Testis (tissue), 2 donors: ENCODE measurements at regions not wholly inside any gene's neighbourhood (a gene's known extent, or its start where the extent isn't known, plus 50 kb on each side); places are given as distances from the start of the nearest gene placed in this dataset.
A peak's percentile ranks its signal among the peaks of the same experiment; 100 is the strongest.

Source experiments
- DNase-seq: peaks from one replicate; pipeline ENCODE4 v3.0.0-alpha.2; 2019
- H3K27ac ChIP-seq, 2 donors: fragments of 200-600 bp; sonication (generic); one replicate each; pipeline ENCODE4 v1.5.1; 2019
- H3K27me3 ChIP-seq: fragments of 200-600 bp; sonication (generic); one replicate; pipeline ENCODE4 v1.5.1; 2019
- H3K36me3 ChIP-seq: fragments of 200-600 bp; sonication (generic); one replicate; pipeline ENCODE4 v1.5.1; 2017; ENCODE audit warnings: low read depth; ENCODE audit errors: missing control alignments
- H3K4me1 ChIP-seq: fragments of 200-600 bp; sonication (generic); one replicate; pipeline ENCODE4 v1.5.1; 2019
- H3K4me3 ChIP-seq, 2 donors: fragments of 200-600 bp; sonication (generic); one replicate each; pipeline ENCODE4 v1.5.1; 2017 to 2019
- H3K9me3 ChIP-seq: fragments of 200-600 bp; sonication (generic); one replicate; pipeline ENCODE4 v1.5.1; 2017
- POLR2A ChIP-seq: fragments of 450-650 bp; IDR thresholded peaks from one replicate; pipeline ENCODE4 v1.6.1; 2017; ENCODE audit warnings: antibody characterized with exemption, mild to moderate bottlenecking, moderate library complexity
- WGBS, 2 donors: methylation state at CpG; one replicate each; pipeline ENCODE4 v1.1.5; 2018; 5-methylcytosine and 5-hydroxymethylcytosine counted together
- intact Hi-C: fragments of 100-400 bp; cut with DNase I; formaldehyde crosslinking; loops from one replicate; pipeline ENCODE4 v1.15.1; 2023; ENCODE audit warnings: low total_unique reads
- TF ChIP-seq, protein P1 (sequence below), 3 experiments: fragments of 450-650 bp in 2 of 3; fragments of 200-600 bp in 1 of 3; sonication (generic) in 1 of 3; IDR thresholded peaks; one replicate each; pipeline ENCODE4 v1.5.1; 2016 to 2019; ENCODE audit warnings: antibody characterized with exemption in 3 of 3, mild to moderate bottlenecking in 2 of 3, moderate library complexity in 1 of 3

DNA sequence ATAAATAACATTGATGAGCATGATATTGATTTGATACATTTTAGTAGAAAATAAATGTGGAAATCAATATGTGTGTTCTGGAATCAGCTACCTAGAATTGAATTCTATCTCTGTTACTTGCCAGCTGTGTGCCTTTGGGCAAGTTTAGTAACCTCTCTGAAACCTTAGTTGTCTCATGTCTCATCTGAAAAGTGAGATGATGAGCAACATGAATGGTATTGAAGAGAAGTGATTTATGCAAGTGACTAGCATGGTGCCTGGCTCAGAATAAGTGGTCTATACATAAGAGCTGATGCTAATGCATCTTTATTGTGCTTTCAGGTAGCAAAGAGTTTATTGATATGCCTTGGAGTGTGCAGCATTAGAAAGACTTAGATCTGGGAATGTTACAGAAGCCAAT is 383.3 kb downstream of the PRDM2 start:
- TF ChIP-seq POLR2A: no peak
- TF ChIP-seq, protein P1, sequence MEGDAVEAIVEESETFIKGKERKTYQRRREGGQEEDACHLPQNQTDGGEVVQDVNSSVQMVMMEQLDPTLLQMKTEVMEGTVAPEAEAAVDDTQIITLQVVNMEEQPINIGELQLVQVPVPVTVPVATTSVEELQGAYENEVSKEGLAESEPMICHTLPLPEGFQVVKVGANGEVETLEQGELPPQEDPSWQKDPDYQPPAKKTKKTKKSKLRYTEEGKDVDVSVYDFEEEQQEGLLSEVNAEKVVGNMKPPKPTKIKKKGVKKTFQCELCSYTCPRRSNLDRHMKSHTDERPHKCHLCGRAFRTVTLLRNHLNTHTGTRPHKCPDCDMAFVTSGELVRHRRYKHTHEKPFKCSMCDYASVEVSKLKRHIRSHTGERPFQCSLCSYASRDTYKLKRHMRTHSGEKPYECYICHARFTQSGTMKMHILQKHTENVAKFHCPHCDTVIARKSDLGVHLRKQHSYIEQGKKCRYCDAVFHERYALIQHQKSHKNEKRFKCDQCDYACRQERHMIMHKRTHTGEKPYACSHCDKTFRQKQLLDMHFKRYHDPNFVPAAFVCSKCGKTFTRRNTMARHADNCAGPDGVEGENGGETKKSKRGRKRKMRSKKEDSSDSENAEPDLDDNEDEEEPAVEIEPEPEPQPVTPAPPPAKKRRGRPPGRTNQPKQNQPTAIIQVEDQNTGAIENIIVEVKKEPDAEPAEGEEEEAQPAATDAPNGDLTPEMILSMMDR (IDR thresholded peaks at IDR 0.05): no peak

DNA sequence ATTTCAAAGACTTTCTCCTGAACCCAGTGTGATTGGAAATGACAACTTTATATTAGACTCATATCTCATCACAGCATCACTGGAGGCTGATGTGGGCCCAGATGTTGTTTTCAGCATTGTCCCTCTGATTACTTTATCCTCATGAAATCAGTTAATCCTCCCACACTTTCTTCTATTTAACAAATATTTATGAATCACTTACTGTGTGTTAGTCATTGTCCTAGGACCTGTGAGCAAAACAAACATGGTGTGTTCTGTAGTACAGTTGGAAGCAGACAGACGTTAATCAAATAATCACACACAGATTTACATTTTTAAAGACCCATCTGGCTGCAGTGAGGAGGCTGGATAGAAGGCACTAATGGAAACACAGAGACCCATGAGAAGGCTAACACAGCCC is 383.7 kb downstream of the PRDM2 start:
- Histone ChIP-seq H3K36me3 (no peaks in the 10 kb centered on the region), H3K4me1 (no peaks in the 10 kb centered on the region), H3K27me3 (no peaks in the 10 kb centered on the region), H3K9me3 (no peaks in the 10 kb centered on the region), H3K27ac (no peak overlapping the region), H3K4me3 (no peak overlapping the region)
- 67 to 71% methylated on average over 1 of the region's 1 CpG for WGBS, 2 donors
- intact Hi-C loops: no loop called here
- no peak for DNase-seq
- TF ChIP-seq, protein P1 (IDR thresholded peaks at IDR 0.05): no peak
- TF ChIP-seq POLR2A: no peak

More for the DNA sequence above, 383.3 kb downstream of the PRDM2 start:
- no peaks in the 10 kb centered on the region for H3K27me3 ChIP-seq
- no peaks in the 10 kb centered on the region for H3K4me1 ChIP-seq
- intact Hi-C loops: no loop called here
- no peak for DNase-seq
- no peak overlapping the region for H3K27ac ChIP-seq
- H3K36me3 ChIP-seq: no peaks in the 10 kb centered on the region
- H3K4me3 ChIP-seq: no peak overlapping the region
- H3K9me3 ChIP-seq: no peaks in the 10 kb centered on the region

DNA sequence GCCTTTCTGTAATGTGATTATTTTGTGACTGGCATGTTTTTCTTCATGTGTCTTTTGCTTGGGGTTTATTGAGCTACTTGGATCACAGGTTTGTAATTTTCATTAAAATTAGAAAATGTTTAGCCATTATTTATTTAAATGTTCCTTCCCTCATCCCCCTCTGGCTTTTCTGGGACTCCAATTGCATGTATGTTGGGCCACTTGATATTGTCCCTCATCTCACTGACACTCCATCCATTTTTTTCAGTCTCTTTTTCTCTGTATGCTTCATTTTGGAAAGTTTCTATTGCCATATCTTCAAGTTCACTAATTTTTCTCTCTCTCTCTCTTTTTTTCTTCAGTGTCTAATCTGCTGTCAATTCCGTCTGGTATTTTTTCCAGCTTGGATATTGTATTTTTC is 390.1 kb downstream of the PRDM2 start:
- intact Hi-C loops: no loop called here
- no peak overlapping the region for H3K4me3 ChIP-seq
- H3K27ac ChIP-seq: no peak overlapping the region
- H3K9me3 ChIP-seq: no peaks in the 10 kb centered on the region
- H3K4me1 ChIP-seq: no peaks in the 10 kb centered on the region
- H3K36me3 ChIP-seq: no peaks in the 10 kb centered on the region
- no peak for DNase-seq
- WGBS, 2 donors: 88 to 97% methylated on average over 1 of the region's 1 CpG
- no peaks in the 10 kb centered on the region for H3K27me3 ChIP-seq
- TF ChIP-seq, protein P1 (IDR thresholded peaks at IDR 0.05): no peak
- TF ChIP-seq POLR2A: no peak

DNA sequence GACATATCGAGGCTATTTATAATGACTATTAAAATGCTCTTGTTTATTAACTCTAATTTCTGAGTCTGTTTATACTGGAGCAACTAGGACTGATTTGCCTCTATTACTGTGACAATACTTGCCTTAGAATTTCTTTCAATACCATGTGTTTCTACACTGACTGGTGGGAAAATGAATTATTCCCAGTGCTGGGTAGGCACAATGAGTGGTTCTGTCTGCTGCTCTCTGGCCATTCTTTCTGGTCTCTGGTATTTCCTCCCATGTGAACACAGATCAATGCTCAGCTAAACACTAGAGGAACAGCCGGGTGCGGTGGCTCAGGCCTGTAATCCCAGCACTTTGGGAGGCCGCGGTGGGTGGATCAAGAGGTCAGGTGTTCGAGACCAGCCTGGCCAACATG is 390.5 kb downstream of the PRDM2 start:
- intact Hi-C loops: no loop called here
- Histone ChIP-seq H3K27ac (no peak overlapping the region), H3K36me3 (no peaks in the 10 kb centered on the region), H3K9me3 (no peaks in the 10 kb centered on the region), H3K4me1 (no peaks in the 10 kb centered on the region), H3K4me3 (no peak overlapping the region), H3K27me3 (no peaks in the 10 kb centered on the region)
- WGBS, 2 donors: 87 to 96% methylated on average over 6 of the region's 6 CpGs
- TF ChIP-seq, protein P1 (IDR thresholded peaks at IDR 0.05): no peak
- no peak for TF ChIP-seq POLR2A
- no peak for DNase-seq

DNA sequence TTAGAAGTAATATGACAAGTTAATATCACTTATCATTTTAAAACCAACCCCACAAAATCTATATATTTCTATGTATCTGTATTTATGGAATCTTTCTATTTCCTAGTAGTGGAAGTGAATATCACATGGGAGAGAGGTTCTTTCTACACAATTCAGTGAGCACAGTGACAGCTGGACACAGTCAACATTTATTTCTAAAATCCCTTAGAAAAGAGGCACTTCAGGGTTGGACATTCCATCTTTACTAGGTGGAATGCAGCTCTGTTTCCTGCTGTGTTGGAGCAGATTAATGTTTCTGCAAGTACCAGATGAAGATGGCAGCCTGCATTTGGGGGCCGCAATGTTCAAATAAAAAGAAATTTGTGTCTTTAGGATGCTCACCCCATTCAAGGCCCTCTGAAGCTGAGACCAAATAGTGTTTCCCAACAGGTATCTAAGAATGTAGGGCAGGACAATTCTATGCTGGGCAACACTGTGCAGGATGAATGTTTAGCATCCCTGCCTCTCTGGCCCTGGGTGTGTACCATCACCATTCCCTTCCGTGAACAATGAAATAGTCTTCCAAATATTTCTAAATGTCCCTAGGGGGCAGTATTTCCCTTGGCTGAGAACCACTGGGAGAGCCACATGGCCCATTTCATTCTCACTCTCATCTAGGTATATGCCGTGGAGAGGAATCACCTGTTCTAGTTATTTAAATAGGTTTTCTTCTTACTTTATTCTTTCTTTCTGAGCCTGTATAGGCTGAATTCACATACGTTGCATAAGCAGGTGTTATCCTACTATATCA is 394.8 kb downstream of the PRDM2 start:
- no peak for TF ChIP-seq POLR2A
- TF ChIP-seq, protein P1 (IDR thresholded peaks at IDR 0.05): peak in 2 of 3 experiments; percentile 23 to 33
- H3K27me3 ChIP-seq: no peaks in the 10 kb centered on the region
- no peaks in the 10 kb centered on the region for H3K9me3 ChIP-seq
- intact Hi-C loops: no loop called here
- WGBS, 2 donors: 75 to 79% methylated on average over 4 of the region's 4 CpGs
- no peaks in the 10 kb centered on the region for H3K36me3 ChIP-seq
- H3K4me1 ChIP-seq: no peaks in the 10 kb centered on the region
- H3K4me3 ChIP-seq: no peak overlapping the region
- no peak for DNase-seq
- H3K27ac ChIP-seq: no peak overlapping the region
